GM12878 (cell line): ENCODE measurements at regions not wholly inside any gene's neighbourhood (a gene's known extent, or its start where the extent isn't known, plus 50 kb on each side); places are given as distances from the start of the nearest gene placed in this dataset.

Experiments
- ATAC-seq: fragments of 200-7000 bp; cut with Tn5 transposase; 3 replicates; pipeline ENCODE4 v1.9.1; 2020; ENCODE audit warnings: mild to moderate bottlenecking, moderate library complexity
- BruUV-seq: library from RNA; stranded (reverse); fragments of 400-500 nt; replicated peaks from 2 replicates; lab custom pipeline; 2021; lab: Mats Ljungman, UMichigan
- CTCF ChIA-PET: fragments of 300-600 bp; sonication (Branson Sonifier 250); formaldehyde crosslinking; extraction: SDS; loops from one replicate; lab custom pipeline; 2021; ENCODE audit warnings: inconsistent platforms; lab: Yijun Ruan, JAX
- POLR2A ChIA-PET: fragments of 350-600 bp; formaldehyde crosslinking; extraction: SDS; loops from one replicate; lab custom pipeline; 2021; ENCODE audit warnings: inconsistent platforms; lab: Charles Lee
- RAD21 ChIA-PET: fragments of 300-600 bp; sonication (Branson Sonifier 250); formaldehyde crosslinking; loops from one replicate; lab custom pipeline; 2023; ENCODE audit warnings: antibody characterized with exemption; ENCODE audit not compliant: unreplicated experiment; lab: Charles Lee
- SMC1A ChIA-PET: fragments of 300-600 bp; sonication (Branson Sonifier 250); formaldehyde crosslinking; loops from one replicate; lab custom pipeline; 2023; ENCODE audit not compliant: unreplicated experiment, uncharacterized antibody; lab: Charles Lee
- DNase-seq: peaks from one replicate; pipeline ENCODE4 v3.0.0-alpha.2; 2011; ENCODE audit warnings: low read depth, low spot score
- FAIRE-seq: peaks from 3 replicates; lab custom pipeline; 2011; peaks lifted over from hg19 to GRCh38; lab: Jason Lieb, UNC
- H2AFZ ChIP-seq: 2 replicates; pipeline ENCODE4 v1.6.0; 2011; ENCODE audit warnings: low read depth, low read length, control low read depth; ENCODE audit not compliant: control insufficient read depth
- H3K27ac ChIP-seq: 2 replicates; pipeline ENCODE4 v1.5.1; 2011; ENCODE audit warnings: control low read depth; ENCODE audit not compliant: control insufficient read depth, insufficient read depth
- H3K27me3 ChIP-seq, 2 experiments: replicated peaks in 1 of 2; 2 replicates each; pipeline versions ENCODE4 v1.6.0 to v1.6.1; 2011; ENCODE audit warnings: low read length in 1 of 2; ENCODE audit not compliant: control insufficient read depth in 2 of 2, insufficient read depth in 2 of 2
- H3K36me3 ChIP-seq, 2 experiments: 2 replicates each; pipeline ENCODE4 v1.5.1; 2011; ENCODE audit warnings: low read length in 1 of 2; ENCODE audit not compliant: control insufficient read depth in 2 of 2, insufficient read depth in 2 of 2
- H3K4me1 ChIP-seq: 2 replicates; pipeline ENCODE4 v1.6.1; 2011; ENCODE audit warnings: mild to moderate bottlenecking, low read length, moderate library complexity, mixed read lengths; ENCODE audit not compliant: control insufficient read depth, insufficient read depth
- H3K4me2 ChIP-seq: 2 replicates; pipeline ENCODE4 v1.6.0; 2011; ENCODE audit warnings: control low read depth; ENCODE audit not compliant: control insufficient read depth, insufficient read depth
- H3K4me3 ChIP-seq: fragments of 200-600 bp; sonication (generic); 2 replicates; pipeline ENCODE4 v1.5.1; 2016
- H3K79me2 ChIP-seq: 2 replicates; pipeline ENCODE4 v1.6.0; 2011; ENCODE audit warnings: low read length; ENCODE audit not compliant: control insufficient read depth, insufficient read depth
- H3K9ac ChIP-seq: 2 replicates; pipeline ENCODE4 v1.8.0; 2011; ENCODE audit warnings: low read length, control low read depth, mixed read lengths; ENCODE audit not compliant: control insufficient read depth, insufficient read depth
- H3K9me3 ChIP-seq: replicated peaks from 3 replicates; pipeline ENCODE4 v1.5.1; 2011; ENCODE audit warnings: mild to moderate bottlenecking, low read length; ENCODE audit not compliant: control insufficient read depth, insufficient read depth
- H4K20me1 ChIP-seq: 2 replicates; pipeline ENCODE4 v1.6.0; 2011; ENCODE audit not compliant: control insufficient read depth, insufficient read depth
- BCL11A ChIP-seq: IDR thresholded peaks from 2 replicates; pipeline ENCODE4 v1.6.1; 2011; ENCODE audit warnings: low read depth, low read length
- BCLAF1 ChIP-seq: fragments of 450-650 bp; IDR thresholded peaks from 2 replicates; pipeline ENCODE4 v1.6.1; 2017; ENCODE audit warnings: antibody characterized with exemption, mild to moderate bottlenecking, moderate library complexity
- CEBPZ ChIP-seq: fragments of 150-350 bp; IDR thresholded peaks from 2 replicates; pipeline ENCODE4 v1.6.1; 2016; ENCODE audit warnings: low read depth, low read length
- ESRRA ChIP-seq: IDR thresholded peaks from 2 replicates; pipeline ENCODE4 v1.6.1; 2012; ENCODE audit warnings: mild to moderate bottlenecking, low read length, improper control_type of control experiment
- ETV6 ChIP-seq, 2 experiments: fragments of 450-650 bp in 1 of 2; IDR thresholded peaks in 1 of 2; conservative IDR thresholded peaks in 1 of 2; 2 replicates each; pipeline ENCODE4 v1.6.1; 2014; ENCODE audit warnings: antibody characterized with exemption in 1 of 2, borderline replicate concordance in 1 of 2, low read depth in 1 of 2, mild to moderate bottlenecking in 1 of 2, moderate library complexity in 1 of 2
- HSF1 ChIP-seq: fragments of 150-350 bp; IDR thresholded peaks from 2 replicates; pipeline ENCODE4 v1.6.1; 2014; ENCODE audit warnings: mild to moderate bottlenecking, low read depth, low read length
- IKZF1 ChIP-seq: fragments of 450-650 bp; conservative IDR thresholded peaks from 2 replicates; pipeline ENCODE4 v1.6.1; 2017; ENCODE audit warnings: antibody characterized with exemption, mild to moderate bottlenecking
- IKZF2 ChIP-seq, 2 experiments: fragments of 450-650 bp; IDR thresholded peaks; 2 replicates each; pipeline ENCODE4 v1.6.1; 2017; ENCODE audit warnings: mild to moderate bottlenecking in 2 of 2, moderate library complexity in 2 of 2
- IRF5 ChIP-seq: fragments of 450-650 bp; IDR thresholded peaks from 2 replicates; pipeline ENCODE4 v1.6.1; 2017; ENCODE audit warnings: borderline replicate concordance
- NFIC ChIP-seq: IDR thresholded peaks from 2 replicates; pipeline ENCODE4 v1.6.1; 2012; ENCODE audit warnings: low read depth, mild to moderate bottlenecking, inconsistent platforms, low read length, moderate library complexity
- RUNX3 ChIP-seq: IDR thresholded peaks from 2 replicates; pipeline ENCODE4 v1.6.1; 2012; ENCODE audit warnings: low read length, inconsistent platforms
- SMARCA5 ChIP-seq: fragments of 450-650 bp; IDR thresholded peaks from 2 replicates; pipeline ENCODE4 v1.6.1; 2017; ENCODE audit warnings: mild to moderate bottlenecking
- YBX1 ChIP-seq: fragments of 450-650 bp; IDR thresholded peaks from 2 replicates; pipeline ENCODE4 v1.6.1; 2016; ENCODE audit warnings: antibody characterized with exemption
- YY1 ChIP-seq: IDR thresholded peaks from 2 replicates; pipeline ENCODE4 v1.6.1; 2011; ENCODE audit warnings: low read depth, mild to moderate bottlenecking, low read length
- ZNF24 ChIP-seq: fragments of 450-650 bp; IDR thresholded peaks from 2 replicates; pipeline ENCODE4 v1.6.1; 2017; ENCODE audit warnings: antibody characterized with exemption, mild to moderate bottlenecking
- ZZZ3 ChIP-seq: IDR thresholded peaks from 2 replicates; pipeline ENCODE4 v1.6.1; 2011; ENCODE audit warnings: low read depth; ENCODE audit not compliant: control insufficient read depth, insufficient read length
- WGBS: methylation state at CpG from one replicate; pipeline ENCODE4 v1.1.6; 2016; ENCODE audit warnings: low lambda C conversion rate; ENCODE audit not compliant: insufficient replicate concordance, insufficient coverage; ENCODE audit errors: missing lambda C conversion rate; 5-methylcytosine and 5-hydroxymethylcytosine counted together
- in situ Hi-C: fragments of 300-500 bp; cut with MboI; formaldehyde crosslinking; loops from 9 replicates; pipeline ENCODE4 v1.14.3; 2018; ENCODE audit warnings: mixed read lengths
- intact Hi-C: fragments of 100-400 bp; cut with micrococcal nuclease; formaldehyde crosslinking; loops from one replicate; pipeline ENCODE4 v1.14.2; 2022; ENCODE audit not compliant: unreplicated experiment

- Histone ChIP-seq H3K79me2 (no peaks in the 10 kb centered on the region), H3K27me3 (no peaks in the 10 kb centered on the region; a peak in 1 of 4 replicates), H3K36me3 (no peaks in the 10 kb centered on the region), H3K4me2 (no peak overlapping the region), H3K4me3 (no peak overlapping the region), H3K9ac (no peak overlapping the region), H3K27ac (no peak overlapping the region), H4K20me1 (no peaks in the 10 kb centered on the region), H3K9me3 (no peaks in the 10 kb centered on the region), H2AFZ (no peak overlapping the region), H3K4me1 (no peaks in the 10 kb centered on the region)
- ATAC-seq (no peak), DNase-seq (no peak), FAIRE-seq (no peak)
- ChIA-PET POLR2A (no interaction called here), RAD21 (no interaction called here), SMC1A (interaction anchor here (0.6 to 1.4 kb wide), 3 partner anchors 14 to 250 kb away, joined by 3 to 4 read pairs (median 4); no protein-coding TSS in a partner anchor), CTCF (interaction anchor here (1.4 kb wide), 1 partner anchor 250 kb away, joined by 3 read pairs; no protein-coding TSS in a partner anchor)
- intact Hi-C loops (no loop called here), in situ Hi-C loops (no loop called here)
- BruUV-seq, result no TSS peak
- WGBS, result 0% methylated on average over 1 of the region's 1 CpG
- TF ChIP-seq BCLAF1 (no peak), HSF1 (no peak), ZNF24 (no peak), IKZF1 (no peak), SMARCA5 (no peak), ETV6 (conservative IDR thresholded peaks at IDR 0.05 in 1 of 2, IDR thresholded peaks at IDR 0.05 in 1 of 2; ENCODE audit: borderline replicate concordance in 1 of 2, low read depth in 1 of 2) (no peak), YBX1 (no peak), ZZZ3 (no peak), ESRRA (no peak), NFIC (no peak), IRF5 (no peak), YY1 (no peak), CEBPZ (no peak), BCL11A (no peak), RUNX3 (no peak), IKZF2 (IDR thresholded peaks at IDR 0.05) (no peak)
Observed at GRCh38 chr11:43601511-43601910, 79.0 kb upstream of the HSD17B12 start.
